ENCODE measurements at regions not wholly inside any gene's neighbourhood (a gene's known extent, or its start where the extent isn't known, plus 50 kb on each side); places are given as distances from the start of the nearest gene placed in this dataset.
"Not testable (repeated sequence)": the region's sequence is repeated elsewhere in the genome, so short reads cannot be mapped to it uniquely, and the experiment has no call there.

- DNase-seq (ENCODE audit: low spot score): no peak
These were observed 121.2 kb downstream of the GASK1B start for GRCh38 chr4:158051401-158052235.

- no peak for DNase-seq (ENCODE audit: low spot score)
These were observed 121.9 kb downstream of the GASK1B start for GRCh38 chr4:158050942-158051341.

- no peak for DNase-seq (ENCODE audit: low spot score)
These were observed 126.5 kb downstream of the GASK1B start for GRCh38 chr4:158046345-158046744.

GRCh38 chr4:158043971-158044618 lies 128.7 kb downstream of the GASK1B start:
- no peak for DNase-seq (ENCODE audit: low spot score)

- DNase-seq (ENCODE audit: low spot score): no peak
These were observed 130.2 kb downstream of the GASK1B start for GRCh38 chr4:158042591-158043030.

- DNase-seq (ENCODE audit: low spot score): no peak
These were observed 134.1 kb downstream of the GASK1B start for GRCh38 chr4:158038718-158039117.

- DNase-seq (ENCODE audit: low spot score): no peak
These were observed 135.8 kb downstream of the GASK1B start for GRCh38 chr4:158036998-158037397.

- no peak for DNase-seq (ENCODE audit: low spot score)
These were observed 137.1 kb downstream of the GASK1B start for GRCh38 chr4:158035662-158036195.

- DNase-seq (ENCODE audit: low spot score): no peak
These were observed 139.3 kb downstream of the GASK1B start for GRCh38 chr4:158033416-158034120.

- DNase-seq (ENCODE audit: low spot score): no peak
These were observed 140.0 kb downstream of the GASK1B start for GRCh38 chr4:158032733-158033415.

- not testable (repeated sequence) for DNase-seq (ENCODE audit: low spot score)
These were observed 144.4 kb downstream of the GASK1B start for GRCh38 chr4:158028381-158028780.

GRCh38 chr4:158025131-158025530 lies 147.7 kb downstream of the GASK1B start:
- no peak for DNase-seq (ENCODE audit: low spot score)

GRCh38 chr4:158020734-158021346 lies 152.0 kb downstream of the GASK1B start:
- no peak for DNase-seq (ENCODE audit: low spot score)

- DNase-seq (ENCODE audit: low spot score): no peak
These were observed 152.6 kb downstream of the GASK1B start for GRCh38 chr4:158020176-158020575.

- no peak for DNase-seq (ENCODE audit: low spot score)
These were observed 154.0 kb downstream of the GASK1B start for GRCh38 chr4:158018831-158019230.

- no peak for DNase-seq (ENCODE audit: low spot score)
These were observed 154.5 kb downstream of the GASK1B start for GRCh38 chr4:158018221-158018830.

- no peak for DNase-seq (ENCODE audit: low spot score)
These were observed 156.3 kb downstream of the GASK1B start for GRCh38 chr4:158016511-158016910.

GRCh38 chr4:158015241-158015640 lies 157.6 kb downstream of the GASK1B start:
- no peak for DNase-seq (ENCODE audit: low spot score)

GRCh38 chr4:158013858-158014257 lies 159.0 kb downstream of the GASK1B start:
- no peak for DNase-seq (ENCODE audit: low spot score)

GRCh38 chr4:158010361-158010760 lies 162.5 kb downstream of the GASK1B start:
- no peak for DNase-seq (ENCODE audit: low spot score)
